ENCODE measurements at regions not wholly inside any gene's neighbourhood (a gene's known extent, or its start where the extent isn't known, plus 50 kb on each side); places are given as distances from the start of the nearest gene placed in this dataset.

- TF ChIP-seq POLR2A (IDR thresholded peaks at IDR 0.05) (no peak), CTCF (IDR thresholded peaks at IDR 0.05 in 8 of 11, conservative IDR thresholded peaks at IDR 0.05 in 3 of 11) (no peak)
Measured at GRCh38 chr5:123997462-123998215, 485.7 kb downstream of the CSNK1G3 start.

Data from spleen (tissue), 7 donors.